Mucosa of gallbladder (tissue), 1 donor: ENCODE measurements at regions not wholly inside any gene's neighbourhood (a gene's known extent, or its start where the extent isn't known, plus 50 kb on each side); places are given as distances from the start of the nearest gene placed in this dataset.

Source experiments
- DNase-seq: peaks from one replicate; pipeline ENCODE4 v3.0.0-alpha.2; 2020; ENCODE audit warnings: low spot score
- donor health status: DM: no; HTN: no; CAD: no.

- DNase-seq = no peak
Measured at GRCh38 chrX:5084279-5084678, 1144.4 kb downstream of the NLGN4X start.

- no peak for DNase-seq
Measured at GRCh38 chrX:5082705-5083104, 1146.0 kb downstream of the NLGN4X start.

GRCh38 chrX:5080791-5081190 lies 1147.9 kb downstream of the NLGN4X start:
- DNase-seq = no peak

DNA sequence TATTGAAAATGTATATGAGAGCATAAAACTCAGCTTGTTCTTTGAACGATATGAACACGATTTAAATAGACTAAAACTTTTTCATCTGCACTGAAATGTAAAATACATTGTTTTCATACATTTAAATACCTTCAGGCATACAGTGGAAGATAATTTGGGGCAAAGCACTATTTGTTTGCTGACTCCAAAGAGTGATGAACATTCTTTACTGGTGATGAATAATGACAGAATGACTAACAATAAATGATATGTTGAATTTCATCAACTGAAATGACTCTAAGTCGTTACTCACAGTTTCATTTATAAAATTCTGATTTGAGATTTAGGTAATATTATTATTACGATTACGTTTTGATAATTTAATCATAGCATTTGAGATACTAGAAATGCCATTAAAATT lies 1160.1 kb downstream of the NLGN4X start:
- DNase-seq = no peak

DNA sequence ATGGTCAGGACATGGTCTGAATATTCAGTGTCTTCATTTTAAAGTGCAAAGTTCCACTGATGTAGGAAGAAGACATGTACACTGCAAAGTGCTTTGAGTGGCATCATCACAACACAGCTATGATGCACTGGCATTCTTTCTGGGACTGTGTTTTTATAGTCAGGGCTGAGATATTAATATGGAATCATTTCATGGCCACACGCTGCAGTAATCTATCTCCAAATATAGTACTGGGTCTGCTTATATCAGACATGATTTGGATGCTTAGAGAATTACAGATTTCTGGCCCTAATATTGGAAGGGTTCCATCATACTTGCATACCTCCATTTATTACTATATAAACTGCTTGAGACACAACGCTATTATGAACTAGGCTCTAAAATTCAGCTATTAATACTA lies 1170.9 kb downstream of the NLGN4X start:
- no peak for DNase-seq

DNA sequence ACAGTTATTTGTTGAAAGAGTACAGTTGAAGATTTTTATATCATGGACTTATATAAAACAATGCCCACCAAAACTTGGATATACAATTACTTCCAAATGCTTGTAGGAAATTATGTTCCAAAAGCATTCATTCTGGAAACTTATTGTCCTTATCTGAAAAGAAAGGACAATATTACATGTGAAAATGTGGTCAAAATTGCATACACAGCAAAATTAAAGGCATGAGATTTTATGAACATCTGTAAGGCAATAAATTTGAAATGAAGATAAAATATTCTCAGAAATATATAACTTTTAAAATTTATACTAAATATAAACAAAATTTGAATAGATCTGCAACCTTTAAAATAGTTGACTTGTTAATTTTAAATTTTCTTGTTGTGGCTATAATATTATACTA lies 1173.8 kb downstream of the NLGN4X start:
- no peak for DNase-seq

DNA sequence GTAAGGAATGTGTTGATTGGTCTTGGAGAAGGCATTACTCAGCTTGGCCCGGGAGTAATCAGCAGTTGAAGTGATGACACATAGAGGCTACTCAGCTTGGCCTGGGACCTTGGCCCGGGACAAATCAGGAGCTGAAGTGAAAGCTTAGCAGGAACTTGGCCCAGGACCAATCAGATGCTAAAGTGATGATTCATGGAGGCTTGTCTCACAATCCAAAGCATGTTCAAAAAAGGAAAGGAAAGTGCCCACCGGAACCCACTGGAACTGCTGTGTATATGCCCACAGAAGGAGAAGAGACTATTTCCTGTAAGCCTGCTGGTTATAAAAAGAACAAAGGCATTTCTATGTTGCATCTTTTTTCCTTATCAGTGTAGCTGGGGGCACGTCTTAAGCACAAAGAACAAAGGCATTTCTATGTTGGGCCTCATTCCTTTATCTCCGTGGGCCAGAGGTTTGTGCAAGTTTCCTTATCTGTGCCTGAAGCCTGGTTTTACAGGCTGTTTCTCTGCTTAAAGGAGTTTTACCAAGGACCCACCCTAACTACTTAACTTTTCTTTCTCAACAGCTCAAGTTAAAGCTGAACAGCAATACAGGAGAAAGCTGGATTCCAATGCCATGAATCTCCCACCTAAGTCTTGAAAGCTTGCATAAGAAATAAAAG lies 1176.7 kb downstream of the NLGN4X start:
- peak; percentile 45 for DNase-seq

DNA sequence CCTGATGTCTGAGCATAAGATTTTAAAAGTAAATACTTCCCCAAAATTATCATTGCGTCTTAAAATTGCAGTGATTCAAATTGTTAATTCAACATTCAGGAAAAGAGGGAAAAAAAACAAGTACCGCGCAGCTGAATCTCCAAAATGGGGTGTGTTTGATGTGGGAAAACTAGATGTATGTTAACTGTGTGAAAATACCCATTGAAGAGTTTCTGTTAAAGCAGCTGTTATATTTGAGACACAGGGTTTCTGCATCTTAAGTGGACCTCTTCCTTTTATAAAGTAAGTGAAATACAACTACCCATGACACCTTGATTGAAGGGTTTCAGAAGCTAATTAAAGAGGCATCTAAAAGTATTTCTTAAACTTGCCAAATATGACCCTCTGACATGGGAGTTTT lies 1186.1 kb downstream of the NLGN4X start:
- DNase-seq = no peak

GRCh38 chrX:5031792-5032191 lies 1196.9 kb downstream of the NLGN4X start:
- DNase-seq = no peak

DNA sequence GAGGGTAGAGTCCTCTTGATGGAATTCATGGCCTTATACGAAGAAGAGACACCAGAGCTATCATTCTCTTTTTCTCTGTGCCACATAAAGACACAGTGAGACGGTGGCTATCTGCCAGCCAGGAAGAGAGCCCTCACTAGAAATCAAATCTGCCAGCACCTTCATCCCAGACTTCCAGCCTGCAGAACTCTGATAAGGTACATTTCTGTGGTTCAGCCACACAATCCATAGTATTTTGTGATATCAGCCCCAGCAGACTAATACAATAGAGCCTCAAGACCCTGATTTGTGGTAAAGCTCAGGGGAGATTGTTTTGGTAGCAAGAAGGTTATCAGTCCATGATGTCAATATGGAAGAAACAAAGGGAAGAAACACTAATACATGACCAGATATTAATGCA lies 1213.2 kb downstream of the NLGN4X start:
- DNase-seq = no peak

- DNase-seq = no peak
Measured at GRCh38 chrX:4994855-4995254, 1233.8 kb downstream of the NLGN4X start.

DNA sequence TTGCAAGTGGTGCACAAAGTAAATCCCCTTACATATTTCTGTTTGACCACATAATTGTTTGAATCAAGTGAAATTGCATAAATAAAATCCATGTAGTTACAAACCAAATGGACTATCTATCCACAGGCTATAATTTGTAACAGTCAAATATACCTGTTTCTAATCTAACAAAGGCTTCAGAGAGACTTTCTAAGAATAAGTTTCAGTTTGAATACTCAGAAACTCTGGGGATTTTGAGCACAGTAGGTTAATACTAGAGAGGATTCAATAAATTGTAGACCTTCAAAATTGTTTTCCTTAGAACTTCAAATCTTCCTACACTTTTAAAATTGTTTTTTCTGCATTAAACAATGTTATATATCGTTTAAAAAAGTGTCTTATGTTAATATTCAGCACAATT lies 1250.1 kb downstream of the NLGN4X start:
- DNase-seq = no peak

DNA sequence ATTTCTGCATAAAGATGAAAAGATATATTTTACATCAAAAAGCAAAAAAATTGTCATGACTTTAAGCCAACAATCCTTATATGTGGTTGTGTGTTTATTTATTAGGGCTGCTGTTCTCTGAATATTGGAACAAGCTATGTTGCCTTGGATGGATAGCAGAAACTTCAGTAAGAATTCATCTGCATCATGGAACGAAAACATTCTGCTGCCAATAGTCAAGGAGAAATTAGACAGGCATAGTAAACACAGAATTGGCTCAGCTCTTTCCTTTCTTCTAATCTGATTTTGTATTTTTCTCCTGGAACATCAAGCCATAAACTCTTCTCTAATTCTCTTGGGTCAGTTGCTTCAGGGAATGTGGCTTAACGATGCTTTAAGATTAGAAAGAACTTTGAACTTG lies 1257.0 kb downstream of the NLGN4X start:
- no peak for DNase-seq

DNA sequence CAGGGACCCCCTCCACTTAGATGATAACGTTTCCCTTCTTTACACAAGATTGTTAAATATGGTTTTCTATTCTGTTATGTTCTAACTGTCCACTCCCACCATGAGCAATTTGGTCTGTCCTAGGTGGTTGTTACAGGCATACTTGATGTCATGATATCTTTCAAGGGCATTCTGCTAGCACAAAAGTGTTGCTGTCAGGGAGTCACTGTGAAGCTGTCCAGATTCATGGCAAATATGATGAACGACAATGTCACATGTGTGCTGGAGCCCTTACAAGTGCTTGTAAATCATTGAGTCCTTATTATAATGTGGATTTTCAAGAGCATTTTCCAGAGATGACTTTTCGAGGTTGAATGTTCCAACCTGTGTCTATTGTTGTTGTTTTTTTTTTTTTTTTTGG lies 1250.7 kb upstream of the PRKX start:
- DNase-seq = no peak

DNA sequence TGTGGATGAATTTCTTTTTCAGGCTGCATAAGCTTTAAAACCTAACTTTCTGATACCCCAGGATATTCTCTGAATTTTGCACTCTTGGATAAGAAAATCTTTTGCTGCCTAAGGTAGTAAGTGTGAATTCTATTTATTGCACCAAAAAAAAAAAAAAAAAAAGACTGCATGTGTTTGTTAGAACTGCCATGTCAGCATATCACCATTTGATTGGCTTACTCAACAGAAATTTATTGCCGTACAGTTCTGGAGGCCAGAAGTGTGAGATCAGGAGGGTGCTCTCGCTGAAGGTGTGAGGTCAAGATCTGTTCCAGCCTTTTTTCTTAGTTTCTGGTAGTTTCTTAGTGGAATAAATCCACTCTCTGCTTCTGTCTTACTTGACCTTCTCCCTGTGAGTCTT lies 1250.0 kb upstream of the PRKX start:
- no peak for DNase-seq

DNA sequence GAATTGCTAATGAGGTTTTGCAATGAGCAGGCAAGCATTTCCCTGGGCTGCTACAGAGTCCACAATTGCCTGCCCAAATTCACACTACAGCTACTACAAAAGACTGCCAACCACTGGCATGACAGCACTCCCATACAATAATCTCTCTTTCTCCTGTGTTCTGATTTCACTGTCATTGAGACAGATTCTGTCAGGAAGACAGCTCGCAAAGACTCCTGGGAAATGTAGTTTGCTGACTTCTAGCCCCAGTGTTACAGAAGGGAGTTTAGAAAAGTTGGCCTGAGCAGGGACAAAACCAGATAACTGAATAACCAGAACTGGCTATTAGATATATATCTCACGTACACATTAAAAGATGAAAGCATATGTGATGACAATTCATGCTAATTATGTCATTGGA lies 1231.3 kb upstream of the PRKX start:
- DNase-seq = no peak

GRCh38 chrX:4936315-4936714 lies 1222.9 kb upstream of the PRKX start:
- no peak for DNase-seq

- DNase-seq = peak; percentile 26
Measured at GRCh38 chrX:4935846-4936245, 1222.4 kb upstream of the PRKX start.

DNA sequence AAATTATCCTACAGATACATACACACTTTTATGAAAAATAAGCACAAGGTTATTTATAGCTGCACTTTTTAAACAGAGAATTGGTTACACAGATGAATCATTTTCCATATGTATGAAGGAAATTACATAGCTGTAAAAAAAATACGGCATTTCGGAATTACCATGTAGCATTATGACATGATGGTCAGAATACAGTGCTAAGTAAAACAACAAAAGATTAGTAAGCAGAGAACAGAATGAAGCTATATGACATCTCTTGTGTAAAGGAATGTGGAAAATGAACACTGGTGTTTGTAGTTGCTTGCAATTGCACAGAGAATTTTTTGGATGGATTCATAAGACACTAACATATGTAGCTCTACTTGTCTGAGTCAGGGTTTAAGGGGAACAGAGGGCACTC lies 1222.0 kb upstream of the PRKX start:
- no peak for DNase-seq

GRCh38 chrX:4932790-4933189 lies 1219.3 kb upstream of the PRKX start:
- DNase-seq = no peak

GRCh38 chrX:4930426-4930825 lies 1217.0 kb upstream of the PRKX start:
- DNase-seq = no peak

DNA sequence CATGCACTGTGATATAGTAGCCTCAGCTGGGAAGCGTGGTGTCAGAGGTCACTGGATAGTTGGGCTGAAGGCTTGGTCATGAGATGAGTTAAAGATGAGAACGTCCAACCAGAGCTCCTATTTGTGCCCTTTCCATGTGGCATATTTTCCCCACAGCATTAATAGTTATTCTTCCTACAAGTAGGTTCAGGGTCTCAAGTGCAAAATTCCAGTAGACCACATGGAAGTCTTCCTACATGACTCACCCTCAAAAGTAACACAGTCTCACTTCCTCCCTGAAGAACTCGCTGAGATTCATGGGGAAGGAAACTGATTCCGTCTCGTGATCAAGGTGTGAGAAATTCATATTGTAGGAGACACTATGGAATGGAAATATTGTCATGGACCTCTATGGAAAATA lies 1212.5 kb upstream of the PRKX start:
- DNase-seq = no peak

DNA sequence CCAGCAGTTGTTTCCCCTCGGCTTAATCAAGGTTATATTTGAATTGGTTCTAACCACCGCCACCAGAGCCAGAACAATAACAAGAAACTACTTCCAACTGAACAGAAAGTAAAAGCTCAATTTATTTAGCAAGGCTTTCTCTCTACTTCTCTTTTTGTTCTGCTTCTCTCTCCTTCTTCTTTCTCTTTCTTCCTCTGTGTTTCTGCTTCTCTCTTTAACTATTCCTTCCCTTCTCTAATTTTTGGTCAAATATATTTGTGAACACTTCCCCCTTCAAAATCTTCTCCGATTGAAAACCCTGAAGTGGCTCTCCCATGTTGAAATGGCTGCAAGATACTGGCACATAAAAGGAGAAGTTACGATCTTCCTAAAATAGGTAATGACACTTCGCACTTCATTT lies 1195.9 kb upstream of the PRKX start:
- DNase-seq = no peak

GRCh38 chrX:4905576-4905975 lies 1192.1 kb upstream of the PRKX start:
- no peak for DNase-seq

- no peak for DNase-seq
Measured at GRCh38 chrX:4881277-4881676, 1167.8 kb upstream of the PRKX start.
